GM12873 (cell line): ENCODE measurements at regions not wholly inside any gene's neighbourhood (a gene's known extent, or its start where the extent isn't known, plus 50 kb on each side); places are given as distances from the start of the nearest gene placed in this dataset.

Experiments
- CTCF ChIP-seq: IDR thresholded peaks from 2 replicates; pipeline ENCODE4 v1.5.1; 2012; ENCODE audit warnings: low read depth, mild to moderate bottlenecking, moderate library complexity, low read length, control low read depth; ENCODE audit not compliant: insufficient read depth; ENCODE audit errors: missing control alignments

- no peak for TF ChIP-seq CTCF
These were observed 79.9 kb downstream of the TAF11L14 start for GRCh38 chr5:17714186-17714585.

- TF ChIP-seq CTCF, result no peak
These were observed 85.3 kb downstream of the TAF11L14 start for GRCh38 chr5:17719592-17719991.

- TF ChIP-seq CTCF, result no peak
These were observed 85.8 kb downstream of the TAF11L14 start for GRCh38 chr5:17720071-17720470.

- TF ChIP-seq CTCF, result no peak
These were observed 89.6 kb downstream of the TAF11L14 start for GRCh38 chr5:17723876-17724275.

- no peak for TF ChIP-seq CTCF
These were observed 92.8 kb downstream of the TAF11L14 start for GRCh38 chr5:17727098-17727497.

- TF ChIP-seq CTCF, result no peak
These were observed 96.2 kb downstream of the TAF11L14 start for GRCh38 chr5:17730421-17730820.

GRCh38 chr5:17732351-17732923 is 98.2 kb downstream of the TAF11L14 start:
- TF ChIP-seq CTCF, result no peak
